Mammary epithelial cell (primary cell): ENCODE measurements at regions not wholly inside any gene's neighbourhood (a gene's known extent, or its start where the extent isn't known, plus 50 kb on each side); places are given as distances from the start of the nearest gene placed in this dataset.

ENCODE experiments used
- EZH2 ChIP-seq: IDR thresholded peaks from 2 replicates; pipeline ENCODE4 v1.6.1; 2012; ENCODE audit warnings: low read length, inconsistent platforms, borderline replicate concordance
- TF ChIP-seq, protein P1 (sequence below), 2 donors: IDR thresholded peaks in 1 of 2; conservative IDR thresholded peaks in 1 of 2; 2 replicates each; pipeline ENCODE4 v1.5.1; 2011 to 2012; ENCODE audit warnings: inconsistent platforms in 2 of 2, low read length in 2 of 2, mild to moderate bottlenecking in 2 of 2, control low read depth in 1 of 2, low read depth in 1 of 2; ENCODE audit not compliant: insufficient read depth in 1 of 2; ENCODE audit errors: extremely low read depth in 1 of 2

DNA sequence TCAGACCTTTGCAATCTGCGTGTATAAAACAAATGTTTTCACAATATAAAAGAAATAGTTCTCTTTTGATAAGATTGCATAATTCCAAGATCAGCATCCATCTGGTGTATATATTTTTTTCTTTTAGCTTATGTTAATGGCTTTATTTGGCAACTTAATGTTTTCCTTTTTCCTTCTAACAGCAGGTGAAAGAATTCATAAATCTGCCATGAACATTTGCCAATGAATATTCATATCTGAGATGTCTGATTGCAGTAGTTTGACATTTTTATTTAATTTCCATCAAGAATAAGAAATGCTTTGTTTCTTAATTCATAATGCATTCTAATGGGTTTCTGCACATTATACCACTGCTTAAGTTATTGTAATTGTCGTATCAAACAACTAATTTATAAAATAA lies 184.4 kb upstream of the ROBO2 start:
- TF ChIP-seq, protein P1, sequence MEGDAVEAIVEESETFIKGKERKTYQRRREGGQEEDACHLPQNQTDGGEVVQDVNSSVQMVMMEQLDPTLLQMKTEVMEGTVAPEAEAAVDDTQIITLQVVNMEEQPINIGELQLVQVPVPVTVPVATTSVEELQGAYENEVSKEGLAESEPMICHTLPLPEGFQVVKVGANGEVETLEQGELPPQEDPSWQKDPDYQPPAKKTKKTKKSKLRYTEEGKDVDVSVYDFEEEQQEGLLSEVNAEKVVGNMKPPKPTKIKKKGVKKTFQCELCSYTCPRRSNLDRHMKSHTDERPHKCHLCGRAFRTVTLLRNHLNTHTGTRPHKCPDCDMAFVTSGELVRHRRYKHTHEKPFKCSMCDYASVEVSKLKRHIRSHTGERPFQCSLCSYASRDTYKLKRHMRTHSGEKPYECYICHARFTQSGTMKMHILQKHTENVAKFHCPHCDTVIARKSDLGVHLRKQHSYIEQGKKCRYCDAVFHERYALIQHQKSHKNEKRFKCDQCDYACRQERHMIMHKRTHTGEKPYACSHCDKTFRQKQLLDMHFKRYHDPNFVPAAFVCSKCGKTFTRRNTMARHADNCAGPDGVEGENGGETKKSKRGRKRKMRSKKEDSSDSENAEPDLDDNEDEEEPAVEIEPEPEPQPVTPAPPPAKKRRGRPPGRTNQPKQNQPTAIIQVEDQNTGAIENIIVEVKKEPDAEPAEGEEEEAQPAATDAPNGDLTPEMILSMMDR (conservative IDR thresholded peaks at IDR 0.05 in 1 of 2, IDR thresholded peaks at IDR 0.05 in 1 of 2; ENCODE audit: extremely low read depth in 1 of 2, insufficient read depth in 1 of 2, low read depth in 1 of 2, low read length in 2 of 2), result no peak
- TF ChIP-seq EZH2, result no peak
